SK-N-SH (cell line): ENCODE measurements at regions not wholly inside any gene's neighbourhood (a gene's known extent, or its start where the extent isn't known, plus 50 kb on each side); places are given as distances from the start of the nearest gene placed in this dataset.

Source experiments
- CTCF ChIA-PET: fragments of 300-600, 350-600 bp; formaldehyde crosslinking; extraction: SDS; loops from one replicate; lab custom pipeline; 2021; lab: Yijun Ruan, JAX
- POLR2A ChIA-PET: fragments of 350-600 bp; sonication (Branson Sonifier 250); formaldehyde crosslinking; extraction: SDS; loops from one replicate; lab custom pipeline; 2020; ENCODE audit warnings: antibody characterized with exemption, inconsistent platforms; lab: Yijun Ruan, JAX
- DNase-seq: peaks from one replicate; pipeline ENCODE4 v3.0.0; 2012
- H2AFZ ChIP-seq: fragments of 200-600 bp; sonication (generic); 2 replicates; pipeline ENCODE4 v1.8.1; 2016; ENCODE audit warnings: antibody characterized with exemption, mild to moderate bottlenecking, low read depth
- H3F3A ChIP-seq: fragments of 200-600 bp; sonication (generic); replicated peaks from 2 replicates; pipeline ENCODE3; 2016; ENCODE audit warnings: antibody characterized with exemption, mild to moderate bottlenecking; ENCODE audit not compliant: insufficient read depth
- H3K27ac ChIP-seq, 2 experiments: fragments of 200-500 bp in 1 of 2; fragments of 200-600 bp in 1 of 2; sonication (Bioruptor generic) in 1 of 2; sonication (generic), shearing (Covaris generic) in 1 of 2; 2 replicates each; pipeline versions ENCODE4 v1.5.1 to v1.6.1; 2014 to 2016; ENCODE audit warnings: low read depth in 2 of 2, inconsistent platforms in 1 of 2, low read length in 1 of 2, mild to moderate bottlenecking in 1 of 2, mixed read lengths in 1 of 2
- H3K27me3 ChIP-seq: fragments of 200-600 bp; sonication (generic), shearing (Covaris generic); 2 replicates; pipeline ENCODE4 v1.6.1; 2016; ENCODE audit warnings: mixed run types; ENCODE audit not compliant: insufficient read depth
- H3K36me3 ChIP-seq, 2 experiments: fragments of 200-500 bp in 1 of 2; fragments of 200-600 bp in 1 of 2; sonication (Bioruptor generic) in 1 of 2; sonication (generic) in 1 of 2; replicated peaks in 1 of 2; 2 replicates each; pipeline versions ENCODE3 to v1.5.1; 2014 to 2016; ENCODE audit warnings: low read length in 1 of 2, mild to moderate bottlenecking in 1 of 2; ENCODE audit not compliant: insufficient read depth in 2 of 2, control insufficient read depth in 1 of 2
- H3K4me1 ChIP-seq, 2 experiments: fragments of 200-500 bp in 1 of 2; fragments of 200-600 bp in 1 of 2; sonication (Bioruptor generic) in 1 of 2; sonication (generic), shearing (Covaris generic) in 1 of 2; 2 replicates each; pipeline versions ENCODE4 v1.5.1 to v1.6.1; 2014 to 2016; ENCODE audit warnings: low read depth in 1 of 2, low read length in 1 of 2, mixed run types in 1 of 2; ENCODE audit not compliant: insufficient read depth in 2 of 2, control insufficient read depth in 1 of 2
- H3K4me2 ChIP-seq: fragments of 200-600 bp; sonication (generic), shearing (Covaris generic); 2 replicates; pipeline ENCODE4 v1.6.1; 2017; ENCODE audit warnings: mixed run types
- H3K4me3 ChIP-seq, 2 experiments: fragments of 200-500 bp in 1 of 2; fragments of 200-600 bp in 1 of 2; sonication (Bioruptor generic) in 1 of 2; sonication (generic), shearing (Covaris generic) in 1 of 2; 2 replicates each; pipeline versions ENCODE4 v1.5.1 to v1.8.1; 2014 to 2016; ENCODE audit warnings: low read depth in 2 of 2, inconsistent platforms in 1 of 2, low read length in 1 of 2, mild to moderate bottlenecking in 1 of 2, mixed read lengths in 1 of 2, moderate library complexity in 1 of 2
- H3K79me2 ChIP-seq: fragments of 200-600 bp; sonication (generic); 2 replicates; pipeline ENCODE4 v1.8.1; 2017; ENCODE audit warnings: mild to moderate bottlenecking; ENCODE audit not compliant: insufficient read depth
- H3K9ac ChIP-seq: fragments of 200-600 bp; sonication (generic); 2 replicates; pipeline ENCODE4 v1.6.1; 2017; ENCODE audit warnings: mixed run types
- H3K9me2 ChIP-seq: fragments of 200-600 bp; sonication (generic); 2 replicates; pipeline ENCODE4 v1.6.1; 2017; ENCODE audit warnings: mixed run types
- H3K9me3 ChIP-seq: fragments of 200-600 bp; sonication (generic); 2 replicates; pipeline ENCODE4 v1.6.1; 2017; ENCODE audit warnings: mixed run types, mild to moderate bottlenecking, moderate library complexity
- H4K20me1 ChIP-seq: fragments of 200-600 bp; sonication (generic); 2 replicates; pipeline ENCODE4 v1.6.1; 2017; ENCODE audit warnings: mild to moderate bottlenecking, mixed run types; ENCODE audit not compliant: insufficient read depth
- CHD2 ChIP-seq: fragments of 150-350 bp; IDR thresholded peaks from 2 replicates; pipeline ENCODE4 v1.6.1; 2018; ENCODE audit warnings: low read length; ENCODE audit not compliant: partially characterized antibody
- ELF1 ChIP-seq: IDR thresholded peaks from 2 replicates; pipeline ENCODE4 v1.4.0; 2012
- FOXM1 ChIP-seq: IDR thresholded peaks from 2 replicates; pipeline ENCODE4 v1.4.0; 2012; ENCODE audit warnings: low read depth, mild to moderate bottlenecking
- GATA2 ChIP-seq: sonication (generic); formaldehyde crosslinking; IDR thresholded peaks from 2 replicates; pipeline ENCODE4 v1.5.0; 2020; ENCODE audit warnings: mild to moderate bottlenecking, missing genetic modification reagents
- MXI1 ChIP-seq: IDR thresholded peaks from 2 replicates; pipeline ENCODE4 v1.6.1; 2012; ENCODE audit warnings: mild to moderate bottlenecking, low read depth, low read length, improper control_type of control experiment
- NFIC ChIP-seq: IDR thresholded peaks from 2 replicates; pipeline ENCODE4 v1.4.0; 2012; ENCODE audit warnings: borderline replicate concordance
- SMC3 ChIP-seq: IDR thresholded peaks from 2 replicates; pipeline ENCODE4 v1.6.1; 2012; ENCODE audit warnings: low read depth, low read length, improper control_type of control experiment
- TAF1 ChIP-seq: IDR thresholded peaks from 2 replicates; pipeline ENCODE4 v1.6.1; 2012; ENCODE audit warnings: low read depth, mild to moderate bottlenecking, low read length, moderate library complexity, borderline replicate concordance
- TEAD4 ChIP-seq: IDR thresholded peaks from 2 replicates; pipeline ENCODE4 v1.4.0; 2012; ENCODE audit warnings: mild to moderate bottlenecking, borderline replicate concordance; ENCODE audit not compliant: insufficient read depth
- USF1 ChIP-seq: IDR thresholded peaks from 2 replicates; pipeline ENCODE4 v1.4.0; 2012; ENCODE audit warnings: low read depth, borderline replicate concordance
- YY1 ChIP-seq: IDR thresholded peaks from 2 replicates; pipeline ENCODE4 v1.4.0; 2012; ENCODE audit warnings: low read depth, mild to moderate bottlenecking
- ZBTB33 ChIP-seq: IDR thresholded peaks from 2 replicates; pipeline ENCODE4 v1.4.0; 2012; ENCODE audit warnings: low read depth, borderline replicate concordance
- WGBS: methylation state at CpG from one replicate; pipeline ENCODE4 v1.1.6; 2017; ENCODE audit warnings: low lambda C conversion rate; 5-methylcytosine and 5-hydroxymethylcytosine counted together

- no peak for DNase-seq
- H3K9me3 ChIP-seq, result no peaks in the 10 kb centered on the region
- no peak overlapping the region for H3K27ac ChIP-seq
- H3K4me2 ChIP-seq, result no peak overlapping the region
- CTCF ChIA-PET, result no interaction called here
- no peaks in the 10 kb centered on the region for H3F3A ChIP-seq
- TF ChIP-seq GATA2 (no peak), FOXM1 (no peak), TEAD4 (no peak), MXI1 (no peak), SMC3 (no peak), USF1 (no peak), YY1 (no peak), TAF1 (no peak), CHD2 (no peak), ELF1 (no peak), ZBTB33 (no peak)
- TF ChIP-seq, all 33 proteins: peak for 0
- H3K36me3 ChIP-seq, result no peaks in the 10 kb centered on the region
- no peak overlapping the region for H3K9ac ChIP-seq
- no peaks in the 10 kb centered on the region for H3K4me1 ChIP-seq
- POLR2A ChIA-PET, result no interaction called here
- no peak overlapping the region for H3K4me3 ChIP-seq
- H2AFZ ChIP-seq, result no peak overlapping the region
- peaks cover 19% of the 10 kb centered on the region for H3K27me3 ChIP-seq
- no peaks in the 10 kb centered on the region for H4K20me1 ChIP-seq
- no peaks in the 10 kb centered on the region for H3K9me2 ChIP-seq
- H3K79me2 ChIP-seq, result no peaks in the 10 kb centered on the region
These were observed 481.7 kb upstream of the KLF4 start for GRCh38 chr9:107971241-107971640.

DNA sequence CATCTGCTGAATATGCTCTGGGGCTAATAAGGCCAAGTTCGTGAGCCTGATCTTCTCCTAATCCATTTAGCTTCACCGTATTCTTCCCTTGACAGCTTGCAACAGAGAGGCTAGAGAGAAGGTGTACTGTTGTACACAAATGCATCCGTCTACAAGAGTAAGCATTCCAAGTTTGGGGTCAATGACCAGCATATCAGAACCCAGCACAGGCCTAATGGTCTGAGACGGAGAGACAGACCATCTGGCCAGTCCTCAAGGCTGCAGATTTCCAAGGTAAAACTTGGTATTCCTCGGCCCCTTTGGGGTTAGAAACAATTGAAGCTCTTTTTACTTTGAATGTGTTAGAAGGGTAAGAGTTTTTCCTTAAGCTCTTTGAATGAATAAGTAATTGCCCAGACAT, 481.2 kb upstream of the KLF4 start:
- H3K27ac ChIP-seq, result no peak overlapping the region
- no peaks in the 10 kb centered on the region for H3K4me1 ChIP-seq
- no peak overlapping the region for H2AFZ ChIP-seq
- TF ChIP-seq MXI1 (no peak), NFIC (no peak)
- no peak overlapping the region for H3K4me2 ChIP-seq
- H3K9me2 ChIP-seq, result no peaks in the 10 kb centered on the region
- 29% methylated on average over 5 of the region's 5 CpGs for WGBS
- CTCF ChIA-PET, result no interaction called here
- H3K9me3 ChIP-seq, result no peaks in the 10 kb centered on the region
- no peaks in the 10 kb centered on the region for H3K79me2 ChIP-seq
- H3K4me3 ChIP-seq, result no peak overlapping the region
- no peaks in the 10 kb centered on the region for H3K36me3 ChIP-seq
- no peaks in the 10 kb centered on the region for H3F3A ChIP-seq
- H3K9ac ChIP-seq, result no peak overlapping the region
- POLR2A ChIA-PET, result no interaction called here
- H3K27me3 ChIP-seq, result peaks cover 19% of the 10 kb centered on the region
- no peak for DNase-seq
- no peaks in the 10 kb centered on the region for H4K20me1 ChIP-seq
